K562 (cell line): ENCODE measurements at regions not wholly inside any gene's neighbourhood (a gene's known extent, or its start where the extent isn't known, plus 50 kb on each side); places are given as distances from the start of the nearest gene placed in this dataset.

Experiments
- ATAC-seq: fragments of 200-7000 bp; cut with Tn5 transposase; 3 replicates; pipeline ENCODE4 v1.9.1; 2020; ENCODE audit warnings: moderate library complexity
- BruUV-seq: library from RNA; stranded (reverse); fragments of 400-500 nt; replicated peaks from 2 replicates; lab custom pipeline; 2021; lab: Mats Ljungman, UMichigan
- CTCF ChIA-PET: fragments of 300-600 bp; formaldehyde crosslinking; extraction: SDS; loops from one replicate; lab custom pipeline; 2021; ENCODE audit warnings: low intra/inter-chr PET ratio; lab: Yijun Ruan, JAX
- POLR2A ChIA-PET: fragments of 300-600, 350-650 bp; sonication (Branson Sonifier 250); formaldehyde crosslinking; extraction: SDS; loops from one replicate; lab custom pipeline; 2021; ENCODE audit warnings: antibody characterized with exemption, inconsistent platforms; lab: Yijun Ruan, JAX
- DNase-seq, 4 experiments: peaks; one replicate each; pipeline versions ENCODE4 v3.0.0 to v3.0.0-alpha.2; 2011 to 2018; ENCODE audit warnings: low spot score in 3 of 4, mixed read lengths in 3 of 4; ENCODE audit errors: extremely low read depth in 1 of 4
- FAIRE-seq: peaks from 2 replicates; lab custom pipeline; 2011; peaks lifted over from hg19 to GRCh38; lab: Jason Lieb, UNC
- H2AFZ ChIP-seq: 2 replicates; pipeline ENCODE4 v1.6.0; 2011; ENCODE audit warnings: low read depth, low read length, control low read depth, inconsistent platforms
- H3K27ac ChIP-seq: fragments of 200-600 bp; 3 replicates; pipeline ENCODE4 v1.8.0; 2011; ENCODE audit warnings: low read depth, mild to moderate bottlenecking, control low read depth, inconsistent platforms, low read length, moderate library complexity, mixed read lengths; ENCODE audit errors: extremely low read depth
- H3K27me3 ChIP-seq, 2 experiments: fragments of 300-600 bp in 1 of 2; 2 replicates in 1 of 2; 3 replicates in 1 of 2; pipeline versions ENCODE4 v1.6.0 to v1.8.0; 2011; ENCODE audit warnings: inconsistent platforms in 2 of 2, low read length in 2 of 2, mild to moderate bottlenecking in 1 of 2, mixed read lengths in 1 of 2, moderate library complexity in 1 of 2; ENCODE audit not compliant: control insufficient read depth in 2 of 2, insufficient read depth in 2 of 2
- H3K36me3 ChIP-seq: fragments of 300-600 bp; 3 replicates; pipeline ENCODE4 v1.8.0; 2011; ENCODE audit warnings: mild to moderate bottlenecking, low read length, inconsistent platforms; ENCODE audit not compliant: control insufficient read depth, insufficient read depth
- H3K4me1 ChIP-seq, 2 experiments: fragments of 200-600 bp in 1 of 2; replicated peaks in 1 of 2; 2 replicates in 1 of 2; 3 replicates in 1 of 2; pipeline versions ENCODE4 v1.5.1 to v1.8.0; 2011; ENCODE audit warnings: inconsistent platforms in 2 of 2, low read length in 2 of 2, mild to moderate bottlenecking in 1 of 2, mixed read lengths in 1 of 2, moderate library complexity in 1 of 2; ENCODE audit not compliant: control insufficient read depth in 2 of 2, insufficient read depth in 2 of 2
- H3K4me2 ChIP-seq: 2 replicates; pipeline ENCODE4 v1.6.1; 2011; ENCODE audit warnings: low read length, control low read depth, inconsistent platforms, mixed read lengths; ENCODE audit not compliant: insufficient read depth
- H3K4me3 ChIP-seq: fragments of 200-600 bp; sonication (generic), shearing (Covaris generic); 2 replicates; pipeline ENCODE4 v1.5.1; 2016; ENCODE audit warnings: control low read depth, inconsistent platforms
- H3K79me2 ChIP-seq: fragments of 200-600 bp; 3 replicates; pipeline ENCODE4 v1.8.0; 2011; ENCODE audit warnings: low read length, inconsistent platforms; ENCODE audit not compliant: control insufficient read depth, insufficient read depth
- H3K9ac ChIP-seq, 2 experiments: 2 replicates each; pipeline versions ENCODE4 v1.6.0 to v1.6.1; 2011; ENCODE audit warnings: low read depth in 2 of 2, low read length in 2 of 2, control low read depth in 1 of 2, inconsistent platforms in 1 of 2, mild to moderate bottlenecking in 1 of 2, mixed read lengths in 1 of 2; ENCODE audit not compliant: insufficient read depth in 1 of 2
- H3K9me1 ChIP-seq: one replicate; pipeline ENCODE4 v1.6.0; 2011; ENCODE audit warnings: inconsistent platforms, mild to moderate bottlenecking, low read length, moderate library complexity; ENCODE audit not compliant: control insufficient read depth, insufficient read depth
- H3K9me3 ChIP-seq: replicated peaks from 2 replicates; pipeline ENCODE4 v1.5.1; 2011; ENCODE audit warnings: low read depth, low read length, inconsistent platforms; ENCODE audit not compliant: control insufficient read depth, insufficient read depth
- H4K20me1 ChIP-seq: replicated peaks from 2 replicates; pipeline ENCODE4 v1.6.1; 2011; ENCODE audit warnings: low read length, inconsistent platforms, mixed read lengths; ENCODE audit not compliant: control insufficient read depth, insufficient read depth
- ETS2 ChIP-seq: IDR thresholded peaks from 2 replicates; pipeline ENCODE4 v1.6.1; 2016; ENCODE audit warnings: borderline replicate concordance, missing genetic modification characterization, mild to moderate bottlenecking, moderate library complexity, missing compliant biosample characterization; ENCODE audit not compliant: poor library complexity, severe bottlenecking
- HLTF ChIP-seq: fragments of 450-650 bp; IDR thresholded peaks from 2 replicates; pipeline ENCODE4 v1.6.1; 2016
- MBD2 ChIP-seq: sonication (generic); IDR thresholded peaks from 2 replicates; pipeline ENCODE4 v1.6.1; 2016; ENCODE audit warnings: low read depth, borderline replicate concordance
- U2AF2 ChIP-seq: fragments of 200-400 bp; formaldehyde crosslinking; optimal IDR thresholded peaks from 2 replicates; pipeline ENCODE3; 2017; ENCODE audit warnings: low read depth, mild to moderate bottlenecking, low read length
- ZC3H11A ChIP-seq: IDR thresholded peaks from 2 replicates; pipeline ENCODE4 v1.6.1; 2012; ENCODE audit warnings: low read depth, low read length, improper control_type of control experiment
- ZNF41 ChIP-seq: fragments of 250-450 bp; sonication (Bioruptor Pico); conservative IDR thresholded peaks from 2 replicates; pipeline ENCODE4 v1.4.0; 2020; ENCODE audit warnings: mild to moderate bottlenecking
- ZNF644 ChIP-seq: fragments of 200-800 bp; sonication (Bioruptor generic); IDR thresholded peaks from 2 replicates; pipeline ENCODE4 v1.6.1; 2016; ENCODE audit warnings: low read depth, missing genetic modification characterization, missing compliant biosample characterization
- WGBS: fragments of 100-300 bp; shearing (Covaris generic); methylation state at CpG from one replicate; pipeline ENCODE4 v1.1.6; 2016; ENCODE audit warnings: low coverage, mixed read lengths; ENCODE audit not compliant: insufficient coverage; ENCODE audit errors: missing lambda C conversion rate; 5-methylcytosine and 5-hydroxymethylcytosine counted together
- in situ Hi-C: fragments of 300-500 bp; cut with MboI; formaldehyde crosslinking; loops from 4 replicates; pipeline ENCODE4 v1.15.0; 2018; ENCODE audit warnings: inconsistent platforms, mixed read lengths
- intact Hi-C: fragments of 100-400 bp; cut with micrococcal nuclease; formaldehyde crosslinking; loops from 2 replicates; pipeline ENCODE4 v1.14.2; 2022
- TF ChIP-seq, protein P1 (sequence below): fragments of 450-650 bp; formaldehyde crosslinking; IDR thresholded peaks from 2 replicates; pipeline ENCODE4 v1.4.0; 2020; ENCODE audit warnings: mild to moderate bottlenecking, moderate library complexity

DNA sequence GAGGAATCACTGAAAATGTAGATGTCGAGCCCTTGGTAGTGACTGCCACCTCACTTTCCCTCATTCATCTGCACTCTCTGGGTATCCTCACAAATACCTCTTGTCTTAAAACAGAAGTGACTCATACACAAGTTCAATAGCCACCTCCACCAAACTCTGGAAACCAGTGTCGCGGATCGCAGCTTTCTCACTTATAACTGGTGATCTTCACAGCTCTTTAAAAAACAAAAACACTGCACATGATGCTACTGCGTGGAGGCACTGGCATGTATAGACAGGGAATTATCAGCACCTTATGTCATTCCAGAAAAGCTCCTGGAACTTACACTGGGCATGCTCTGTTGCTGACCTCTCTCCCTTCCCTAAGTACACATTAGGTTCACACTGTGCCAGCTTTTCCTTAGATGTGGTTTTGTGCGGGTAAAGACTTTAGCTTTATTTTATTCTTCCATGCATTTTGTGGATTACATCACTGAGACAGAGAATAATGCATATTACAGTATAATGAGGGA is 425.5 kb upstream of the CADM1 start:
- in situ Hi-C loops = no loop called here
- no peaks in the 10 kb centered on the region for H3K36me3 ChIP-seq
- TF ChIP-seq ZC3H11A = no peak
- TF ChIP-seq, protein P1, sequence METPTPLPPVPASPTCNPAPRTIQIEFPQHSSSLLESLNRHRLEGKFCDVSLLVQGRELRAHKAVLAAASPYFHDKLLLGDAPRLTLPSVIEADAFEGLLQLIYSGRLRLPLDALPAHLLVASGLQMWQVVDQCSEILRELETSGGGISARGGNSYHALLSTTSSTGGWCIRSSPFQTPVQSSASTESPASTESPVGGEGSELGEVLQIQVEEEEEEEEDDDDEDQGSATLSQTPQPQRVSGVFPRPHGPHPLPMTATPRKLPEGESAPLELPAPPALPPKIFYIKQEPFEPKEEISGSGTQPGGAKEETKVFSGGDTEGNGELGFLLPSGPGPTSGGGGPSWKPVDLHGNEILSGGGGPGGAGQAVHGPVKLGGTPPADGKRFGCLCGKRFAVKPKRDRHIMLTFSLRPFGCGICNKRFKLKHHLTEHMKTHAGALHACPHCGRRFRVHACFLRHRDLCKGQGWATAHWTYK (CRISPR knock-in tag) = no peak
- TF ChIP-seq ETS2 (tag) = no peak
- TF ChIP-seq ZNF41 (CRISPR knock-in tag) = no peak
- TF ChIP-seq MBD2 = no peak
- no peak for TF ChIP-seq HLTF
- no peak for TF ChIP-seq U2AF2
- TF ChIP-seq ZNF644 (tag) = no peak
- TF ChIP-seq, all 486 proteins: peak for 0
- intact Hi-C loops = no loop called here
- WGBS = 1% methylated on average over 6 of the region's 6 CpGs
- no peak for FAIRE-seq
- Histone ChIP-seq H3K4me2 (no peak overlapping the region), H3K9me1 (no peaks in the 10 kb centered on the region), H3K9ac (no peak overlapping the region), H3K4me1 (no peaks in the 10 kb centered on the region), H3K4me3 (no peak overlapping the region), H2AFZ (no peak overlapping the region), H3K9me3 (no peaks in the 10 kb centered on the region), H4K20me1 (no peaks in the 10 kb centered on the region), H3K27ac (no peak overlapping the region), H3K79me2 (no peaks in the 10 kb centered on the region), H3K27me3 (no peaks in the 10 kb centered on the region)
- BruUV-seq = no TSS peak
- CTCF ChIA-PET = no interaction called here
- DNase-seq = no peak
- no peak for ATAC-seq
- POLR2A ChIA-PET = interaction anchor here (1.5 kb wide), 1 partner anchor 10 kb away, joined by 3 read pairs; no protein-coding TSS in a partner anchor
